Neural cell (in vitro differentiated cells): ENCODE measurements at regions not wholly inside any gene's neighbourhood (a gene's known extent, or its start where the extent isn't known, plus 50 kb on each side); places are given as distances from the start of the nearest gene placed in this dataset.

Experiments used
- H2AFZ ChIP-seq: fragments of 200-600, 300-800 bp; sonication (generic), shearing (Covaris generic); 2 replicates; pipeline ENCODE4 v1.6.0; 2014; ENCODE audit warnings: low read depth, mild to moderate bottlenecking, antibody characterized with exemption, low read length, moderate library complexity
- H3F3A ChIP-seq: fragments of 200-600 bp; shearing (Covaris generic); 2 replicates; pipeline ENCODE4 v1.6.1; 2016; ENCODE audit warnings: mild to moderate bottlenecking, moderate library complexity, mixed read lengths, antibody characterized with exemption, low read length; ENCODE audit not compliant: insufficient read depth, poor library complexity, severe bottlenecking
- H3K27ac ChIP-seq: fragments of 200-600, 300-800 bp; sonication (generic), shearing (Covaris generic); 2 replicates; pipeline ENCODE4 v1.5.1; 2014; ENCODE audit warnings: mild to moderate bottlenecking, low read length, moderate library complexity
- H3K27me3 ChIP-seq: fragments of 300-800, 200-600 bp; sonication (generic), shearing (Covaris generic); 2 replicates; pipeline ENCODE4 v1.6.0; 2014; ENCODE audit warnings: mild to moderate bottlenecking, low read depth, low read length, moderate library complexity; ENCODE audit not compliant: insufficient read depth
- H3K36me3 ChIP-seq: fragments of 300-800, 200-600 bp; sonication (generic), shearing (Covaris generic); 2 replicates; pipeline ENCODE4 v1.5.1; 2014; ENCODE audit warnings: mild to moderate bottlenecking, antibody characterized with exemption, low read length, moderate library complexity; ENCODE audit not compliant: insufficient read depth
- H3K4me2 ChIP-seq: fragments of 300-800, 200-600 bp; sonication (generic), shearing (Covaris generic); 2 replicates; pipeline ENCODE4 v1.6.0; 2014; ENCODE audit warnings: mild to moderate bottlenecking, low read length
- H3K4me3 ChIP-seq: fragments of 300-800, 200-600 bp; sonication (generic), shearing (Covaris generic); 2 replicates; pipeline ENCODE4 v1.5.1; 2014; ENCODE audit warnings: mild to moderate bottlenecking, low read length, moderate library complexity
- H3K79me2 ChIP-seq: fragments of 200-600 bp; shearing (Covaris generic); replicated peaks from 2 replicates; pipeline ENCODE4 v1.6.0; 2014; ENCODE audit warnings: mild to moderate bottlenecking, low read length, moderate library complexity; ENCODE audit not compliant: insufficient read depth
- H3K9ac ChIP-seq: fragments of 300-800, 200-600 bp; sonication (generic), shearing (Covaris generic); 2 replicates; pipeline ENCODE4 v1.6.1; 2016; ENCODE audit warnings: mild to moderate bottlenecking, low read length, mixed read lengths
- H3K9me2 ChIP-seq: fragments of 200-600 bp; shearing (Covaris generic); 2 replicates; pipeline ENCODE4 v1.6.1; 2016; ENCODE audit warnings: mild to moderate bottlenecking, low read length, mixed read lengths; ENCODE audit not compliant: insufficient read depth
- H3K9me3 ChIP-seq: fragments of 200-600, 300-800 bp; sonication (generic), shearing (Covaris generic); 2 replicates; pipeline ENCODE4 v1.6.1; 2016; ENCODE audit warnings: mild to moderate bottlenecking, mixed run types, low read length, moderate library complexity, mixed read lengths
- H4K20me1 ChIP-seq: fragments of 200-600 bp; shearing (Covaris generic); 2 replicates; pipeline ENCODE4 v1.6.1; 2016; ENCODE audit warnings: mild to moderate bottlenecking, mixed run types; ENCODE audit not compliant: insufficient read depth
- EP300 ChIP-seq: fragments of 450-650 bp; conservative IDR thresholded peaks from 2 replicates; pipeline ENCODE4 v1.6.1; 2014; ENCODE audit warnings: antibody characterized with exemption, mild to moderate bottlenecking, moderate library complexity; ENCODE audit not compliant: poor library complexity, severe bottlenecking
- EZH2 ChIP-seq: fragments of 200-600, 300-800 bp; shearing (Covaris generic), sonication (generic); IDR thresholded peaks from 2 replicates; pipeline ENCODE4 v1.6.1; 2014; ENCODE audit warnings: antibody characterized with exemption, low read length, borderline replicate concordance, mild to moderate bottlenecking; ENCODE audit not compliant: insufficient read depth, poor library complexity, severe bottlenecking
- MXI1 ChIP-seq: fragments of 450-650 bp; conservative IDR thresholded peaks from 2 replicates; pipeline ENCODE4 v1.6.1; 2014; ENCODE audit warnings: antibody characterized with exemption, mild to moderate bottlenecking; ENCODE audit not compliant: poor library complexity, severe bottlenecking
- POLR2AphosphoS5 ChIP-seq: IDR thresholded peaks from 2 replicates; pipeline ENCODE4 v1.6.1; 2012
- RAD21 ChIP-seq: fragments of 450-650 bp; conservative IDR thresholded peaks from 2 replicates; pipeline ENCODE4 v1.6.1; 2014; ENCODE audit warnings: antibody characterized with exemption, mild to moderate bottlenecking, moderate library complexity
- SMC3 ChIP-seq: fragments of 450-650 bp; conservative IDR thresholded peaks from 2 replicates; pipeline ENCODE4 v1.6.1; 2014; ENCODE audit warnings: antibody characterized with exemption, mild to moderate bottlenecking, moderate library complexity; ENCODE audit not compliant: poor library complexity
- TAF1 ChIP-seq: IDR thresholded peaks from 2 replicates; pipeline ENCODE4 v1.6.1; 2012; ENCODE audit warnings: low read depth
- TF ChIP-seq, protein P1 (sequence below): fragments of 450-650 bp; IDR thresholded peaks from 2 replicates; pipeline ENCODE4 v1.5.1; 2014; ENCODE audit warnings: antibody characterized with exemption, mild to moderate bottlenecking, moderate library complexity; ENCODE audit not compliant: poor library complexity, severe bottlenecking
- TF ChIP-seq, protein P2 (sequence below): IDR thresholded peaks from 2 replicates; pipeline ENCODE4 v1.6.1; 2012; ENCODE audit warnings: borderline replicate concordance

DNA sequence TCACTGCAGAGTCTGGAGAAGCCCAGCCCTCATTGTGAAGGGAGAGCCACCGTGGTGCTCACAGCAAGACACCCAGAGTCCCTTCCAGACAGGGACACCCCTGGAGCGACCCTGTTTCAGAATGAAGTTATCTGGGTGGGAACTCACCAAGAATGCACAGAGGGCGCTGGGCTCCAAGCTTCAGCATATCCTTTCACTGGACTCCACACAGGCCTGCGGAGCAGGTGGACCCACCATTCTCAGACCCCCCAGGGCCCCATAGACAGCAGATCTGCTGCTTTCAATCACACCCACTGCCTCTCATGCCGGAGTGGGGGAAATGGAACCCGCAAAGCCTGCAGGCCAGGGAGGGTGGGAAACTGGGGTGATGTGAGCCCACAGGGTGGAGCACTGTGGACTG is 87.8 kb downstream of the RRM2 start:
- Histone ChIP-seq H3K4me3 (no peak overlapping the region), H3K9me3 (no peaks in the 10 kb centered on the region), H3F3A (no peaks in the 10 kb centered on the region), H3K9ac (no peak overlapping the region), H3K27ac (no peak overlapping the region), H2AFZ (no peak overlapping the region), H3K27me3 (no peaks in the 10 kb centered on the region), H3K4me2 (no peak overlapping the region), H3K9me2 (no peaks in the 10 kb centered on the region), H3K36me3 (no peaks in the 10 kb centered on the region), H3K79me2 (no peaks in the 10 kb centered on the region), H4K20me1 (no peaks in the 10 kb centered on the region)
- TF ChIP-seq TAF1: no peak
- no peak for TF ChIP-seq EP300

DNA sequence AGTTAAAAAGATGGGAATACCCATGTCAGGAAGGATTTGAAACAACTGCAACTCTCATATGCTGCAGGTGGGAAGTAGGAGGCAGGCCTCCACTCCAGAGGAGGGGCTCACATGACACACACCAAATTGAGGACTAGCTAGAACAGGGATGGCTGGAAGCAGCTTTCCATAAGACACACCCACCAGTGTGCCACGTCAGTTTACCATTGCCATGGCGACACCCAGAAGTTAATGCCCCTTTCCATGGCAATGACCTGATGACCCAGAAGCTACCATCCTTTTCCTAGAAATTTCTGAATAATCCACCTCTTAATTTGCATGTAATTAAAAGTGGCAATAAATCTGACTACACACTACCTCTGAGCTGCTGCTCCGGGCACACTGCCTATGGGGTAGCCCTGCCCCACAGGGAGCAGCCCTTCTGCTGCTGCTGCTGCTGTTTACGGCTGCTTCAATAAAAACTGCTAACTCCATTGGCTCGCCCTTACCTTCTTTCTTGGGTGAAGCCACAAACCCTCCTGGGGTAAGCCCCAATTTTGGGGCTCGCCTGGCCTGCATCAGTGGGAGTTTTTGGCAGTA is 89.4 kb downstream of the RRM2 start:
- Histone ChIP-seq H3K9me2 (no peaks in the 10 kb centered on the region), H4K20me1 (no peaks in the 10 kb centered on the region), H3F3A (no peaks in the 10 kb centered on the region), H3K27me3 (no peaks in the 10 kb centered on the region), H3K36me3 (no peaks in the 10 kb centered on the region), H3K4me2 (no peak overlapping the region), H3K27ac (no peak overlapping the region), H3K9me3 (no peaks in the 10 kb centered on the region), H2AFZ (no peak overlapping the region), H3K4me3 (no peak overlapping the region), H3K79me2 (no peaks in the 10 kb centered on the region), H3K9ac (no peak overlapping the region)
- TF ChIP-seq, protein P1, sequence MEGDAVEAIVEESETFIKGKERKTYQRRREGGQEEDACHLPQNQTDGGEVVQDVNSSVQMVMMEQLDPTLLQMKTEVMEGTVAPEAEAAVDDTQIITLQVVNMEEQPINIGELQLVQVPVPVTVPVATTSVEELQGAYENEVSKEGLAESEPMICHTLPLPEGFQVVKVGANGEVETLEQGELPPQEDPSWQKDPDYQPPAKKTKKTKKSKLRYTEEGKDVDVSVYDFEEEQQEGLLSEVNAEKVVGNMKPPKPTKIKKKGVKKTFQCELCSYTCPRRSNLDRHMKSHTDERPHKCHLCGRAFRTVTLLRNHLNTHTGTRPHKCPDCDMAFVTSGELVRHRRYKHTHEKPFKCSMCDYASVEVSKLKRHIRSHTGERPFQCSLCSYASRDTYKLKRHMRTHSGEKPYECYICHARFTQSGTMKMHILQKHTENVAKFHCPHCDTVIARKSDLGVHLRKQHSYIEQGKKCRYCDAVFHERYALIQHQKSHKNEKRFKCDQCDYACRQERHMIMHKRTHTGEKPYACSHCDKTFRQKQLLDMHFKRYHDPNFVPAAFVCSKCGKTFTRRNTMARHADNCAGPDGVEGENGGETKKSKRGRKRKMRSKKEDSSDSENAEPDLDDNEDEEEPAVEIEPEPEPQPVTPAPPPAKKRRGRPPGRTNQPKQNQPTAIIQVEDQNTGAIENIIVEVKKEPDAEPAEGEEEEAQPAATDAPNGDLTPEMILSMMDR: no peak
- no peak for TF ChIP-seq EP300
- no peak for TF ChIP-seq TAF1
- no peak for TF ChIP-seq EZH2
- TF ChIP-seq POLR2AphosphoS5: no peak
- TF ChIP-seq RAD21: no peak
- TF ChIP-seq MXI1: no peak
- TF ChIP-seq, protein P2, sequence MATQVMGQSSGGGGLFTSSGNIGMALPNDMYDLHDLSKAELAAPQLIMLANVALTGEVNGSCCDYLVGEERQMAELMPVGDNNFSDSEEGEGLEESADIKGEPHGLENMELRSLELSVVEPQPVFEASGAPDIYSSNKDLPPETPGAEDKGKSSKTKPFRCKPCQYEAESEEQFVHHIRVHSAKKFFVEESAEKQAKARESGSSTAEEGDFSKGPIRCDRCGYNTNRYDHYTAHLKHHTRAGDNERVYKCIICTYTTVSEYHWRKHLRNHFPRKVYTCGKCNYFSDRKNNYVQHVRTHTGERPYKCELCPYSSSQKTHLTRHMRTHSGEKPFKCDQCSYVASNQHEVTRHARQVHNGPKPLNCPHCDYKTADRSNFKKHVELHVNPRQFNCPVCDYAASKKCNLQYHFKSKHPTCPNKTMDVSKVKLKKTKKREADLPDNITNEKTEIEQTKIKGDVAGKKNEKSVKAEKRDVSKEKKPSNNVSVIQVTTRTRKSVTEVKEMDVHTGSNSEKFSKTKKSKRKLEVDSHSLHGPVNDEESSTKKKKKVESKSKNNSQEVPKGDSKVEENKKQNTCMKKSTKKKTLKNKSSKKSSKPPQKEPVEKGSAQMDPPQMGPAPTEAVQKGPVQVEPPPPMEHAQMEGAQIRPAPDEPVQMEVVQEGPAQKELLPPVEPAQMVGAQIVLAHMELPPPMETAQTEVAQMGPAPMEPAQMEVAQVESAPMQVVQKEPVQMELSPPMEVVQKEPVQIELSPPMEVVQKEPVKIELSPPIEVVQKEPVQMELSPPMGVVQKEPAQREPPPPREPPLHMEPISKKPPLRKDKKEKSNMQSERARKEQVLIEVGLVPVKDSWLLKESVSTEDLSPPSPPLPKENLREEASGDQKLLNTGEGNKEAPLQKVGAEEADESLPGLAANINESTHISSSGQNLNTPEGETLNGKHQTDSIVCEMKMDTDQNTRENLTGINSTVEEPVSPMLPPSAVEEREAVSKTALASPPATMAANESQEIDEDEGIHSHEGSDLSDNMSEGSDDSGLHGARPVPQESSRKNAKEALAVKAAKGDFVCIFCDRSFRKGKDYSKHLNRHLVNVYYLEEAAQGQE: no peak
- no peak for TF ChIP-seq SMC3

DNA sequence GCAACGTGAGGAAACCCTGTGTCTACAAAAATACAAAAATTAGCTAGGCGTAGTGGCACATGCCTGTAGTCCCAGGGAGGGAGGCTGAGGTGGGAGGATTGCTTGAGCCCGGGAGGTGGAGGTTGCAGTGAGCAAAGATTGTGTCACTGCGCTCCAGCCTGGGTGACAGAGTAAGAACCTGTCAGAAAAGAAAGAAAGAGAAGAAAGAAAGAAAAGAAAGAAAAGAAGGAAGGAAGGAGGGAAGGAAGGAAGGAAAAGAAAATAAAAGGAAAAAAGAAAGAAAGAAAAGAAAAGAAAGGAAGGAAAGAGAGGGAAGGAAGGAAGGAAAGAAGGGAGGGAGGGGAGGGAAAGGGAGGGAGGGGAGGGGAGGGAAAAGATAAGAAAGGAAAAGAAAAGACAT is 89.9 kb upstream of the HPCAL1 start:
- Histone ChIP-seq H3K36me3 (no peaks in the 10 kb centered on the region), H3K27ac (no peak overlapping the region), H3K4me3 (no peak overlapping the region), H3K79me2 (no peaks in the 10 kb centered on the region), H2AFZ (no peak overlapping the region), H3K9me2 (no peaks in the 10 kb centered on the region), H3K4me2 (no peak overlapping the region), H3K9me3 (no peaks in the 10 kb centered on the region), H3F3A (no peaks in the 10 kb centered on the region), H3K9ac (no peak overlapping the region), H4K20me1 (no peaks in the 10 kb centered on the region), H3K27me3 (no peaks in the 10 kb centered on the region)
- TF ChIP-seq, protein P1: no peak
- TF ChIP-seq TAF1 (no peak), MXI1 (no peak), POLR2AphosphoS5 (no peak), EP300 (no peak), RAD21 (no peak), SMC3 (no peak), EZH2 (no peak)
- TF ChIP-seq, protein P2: no peak
